ENCODE measurements at regions not wholly inside any gene's neighbourhood (a gene's known extent, or its start where the extent isn't known, plus 50 kb on each side); places are given as distances from the start of the nearest gene placed in this dataset.

DNA sequence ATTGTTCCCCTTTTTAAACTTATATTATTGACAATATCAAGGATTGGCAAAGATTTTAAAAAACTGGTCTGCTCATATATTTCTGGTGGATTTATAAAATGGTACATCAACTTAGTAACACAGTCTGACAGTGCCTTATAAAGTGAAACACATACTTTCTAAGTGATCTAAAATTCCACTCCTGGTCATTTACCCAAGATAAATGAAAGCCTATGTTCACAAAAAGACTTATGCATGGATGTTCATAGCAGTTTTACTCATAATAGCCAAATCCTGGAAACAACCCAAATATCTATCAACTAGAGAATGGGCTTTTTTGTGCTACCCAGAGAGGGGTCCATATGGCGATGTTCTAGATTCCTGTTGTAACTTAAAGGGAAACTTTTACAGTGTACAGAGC, 222.4 kb upstream of the FAM83B start:
- no peak for TF ChIP-seq POLR2AphosphoS5 (IDR thresholded peaks at IDR 0.05; ENCODE audit: borderline replicate concordance, low read depth, low read length)
- TF ChIP-seq EZH2 (IDR thresholded peaks at IDR 0.05): no peak
- no peak for TF ChIP-seq FOXP2 (optimal IDR thresholded peaks at IDR 0.05; ENCODE audit: control extremely low read depth, extremely low read length, insufficient read depth)

Measured in SK-N-MC (cell line).